T-helper 9 cell (primary cell): ENCODE measurements at regions not wholly inside any gene's neighbourhood (a gene's known extent, or its start where the extent isn't known, plus 50 kb on each side); places are given as distances from the start of the nearest gene placed in this dataset.

ENCODE experiments used
- DNase-seq: peaks from one replicate; pipeline ENCODE4 v3.0.0-alpha.2; 2020

DNA sequence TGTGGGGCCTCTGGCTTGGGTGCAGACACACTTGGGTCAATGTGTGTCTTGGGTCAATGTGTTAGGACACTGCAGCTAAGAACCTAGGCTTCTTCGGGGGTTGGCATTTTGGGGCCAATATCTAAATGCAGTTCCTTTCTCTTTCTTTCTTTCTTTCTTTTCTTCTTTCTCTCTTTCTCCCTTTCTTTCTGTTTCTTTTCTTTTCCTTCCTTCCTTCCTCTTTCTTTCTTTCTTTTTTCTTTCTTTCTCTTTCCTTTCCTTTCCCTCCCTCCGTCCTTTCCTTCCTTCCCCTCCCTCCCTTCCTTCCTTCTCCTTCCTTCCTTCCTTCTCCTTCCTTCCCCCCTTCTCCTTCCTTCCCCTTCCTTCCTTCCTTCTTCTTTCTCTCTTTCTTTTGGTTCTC is 57.7 kb upstream of the OSR1 start:
- DNase-seq: no peak

DNA sequence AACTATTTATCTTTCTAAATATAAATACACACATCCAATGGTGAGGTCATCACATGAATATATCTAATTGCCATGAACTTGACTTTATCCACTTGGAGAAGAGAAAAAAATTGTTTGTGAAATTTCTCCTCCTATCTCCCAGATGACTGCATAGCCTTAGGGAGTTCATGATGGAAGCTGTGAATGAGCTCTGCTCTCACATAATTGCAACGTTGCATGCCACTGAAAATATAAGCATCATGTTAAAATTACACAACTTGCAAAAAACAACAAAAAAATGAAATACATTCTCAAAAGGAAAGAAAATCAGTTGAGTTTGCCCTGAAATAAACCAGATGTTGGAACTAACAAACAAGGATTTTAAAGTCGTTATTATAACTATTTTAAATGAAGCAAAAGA is 50.6 kb upstream of the OSR1 start:
- DNase-seq: no peak

DNA sequence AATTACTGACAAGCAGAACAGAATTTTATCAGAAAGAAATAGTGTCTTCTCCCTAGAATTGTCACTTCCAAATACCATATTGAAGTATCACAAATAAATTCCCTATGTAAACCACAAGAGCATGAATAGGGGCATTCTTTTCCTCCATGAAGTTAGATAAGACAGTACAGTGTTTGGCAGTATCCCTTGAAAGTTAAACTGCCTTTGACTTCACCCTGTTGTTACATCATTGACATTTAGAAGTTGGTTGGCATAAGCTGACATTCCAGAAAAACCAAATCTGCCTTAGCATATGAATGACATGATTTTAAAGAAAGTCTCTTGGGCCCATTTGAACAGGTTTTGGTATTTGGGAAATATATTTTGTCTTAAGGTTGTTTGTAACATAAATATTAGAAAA is 50.2 kb upstream of the OSR1 start:
- no peak for DNase-seq
